ENCODE measurements at regions not wholly inside any gene's neighbourhood (a gene's known extent, or its start where the extent isn't known, plus 50 kb on each side); places are given as distances from the start of the nearest gene placed in this dataset.

- no peak for DNase-seq
Measured at GRCh38 chr1:184919892-184920291, 54.4 kb downstream of the NIBAN1 start.

- DNase-seq, result no peak
Measured at GRCh38 chr1:184915463-184916090, 58.7 kb downstream of the NIBAN1 start.

GRCh38 chr1:184914149-184914548 lies 60.2 kb downstream of the NIBAN1 start:
- DNase-seq, result no peak

GRCh38 chr1:184912392-184912791 lies 61.9 kb downstream of the NIBAN1 start:
- no peak for DNase-seq

- DNase-seq, result no peak
Measured at GRCh38 chr1:184911830-184912229, 62.5 kb downstream of the NIBAN1 start.

- DNase-seq, result no peak
Measured at GRCh38 chr1:184911103-184911745, 63.1 kb downstream of the NIBAN1 start.

- no peak for DNase-seq
Measured at GRCh38 chr1:184910691-184911091, 63.6 kb downstream of the NIBAN1 start.

- no peak for DNase-seq
Measured at GRCh38 chr1:184910005-184910404, 64.3 kb downstream of the NIBAN1 start.

GRCh38 chr1:184909019-184909418 lies 65.3 kb downstream of the NIBAN1 start:
- no peak for DNase-seq

GRCh38 chr1:184908506-184908905 lies 65.8 kb downstream of the NIBAN1 start:
- no peak for DNase-seq

GRCh38 chr1:184907500-184907899 lies 66.8 kb downstream of the NIBAN1 start:
- DNase-seq, result no peak

GRCh38 chr1:184906761-184907160 lies 67.5 kb downstream of the NIBAN1 start:
- DNase-seq, result no peak

GRCh38 chr1:184905601-184906322 lies 68.5 kb downstream of the NIBAN1 start:
- no peak for DNase-seq

- no peak for DNase-seq
Measured at GRCh38 chr1:184903111-184903692, 71.1 kb downstream of the NIBAN1 start.

GRCh38 chr1:184900507-184900906 lies 73.8 kb downstream of the NIBAN1 start:
- no peak for DNase-seq

GRCh38 chr1:184896000-184896399 lies 78.3 kb downstream of the NIBAN1 start:
- no peak for DNase-seq

- no peak for DNase-seq
Measured at GRCh38 chr1:184895086-184895485, 79.2 kb downstream of the NIBAN1 start.

- DNase-seq, result no peak
Measured at GRCh38 chr1:184893695-184894094, 80.6 kb downstream of the NIBAN1 start.

- DNase-seq, result peak; percentile 12
Measured at GRCh38 chr1:184892116-184892515, 82.2 kb downstream of the NIBAN1 start.

GRCh38 chr1:184891440-184891839 lies 82.9 kb downstream of the NIBAN1 start:
- DNase-seq, result no peak

- peak; percentile 82 for DNase-seq
Measured at GRCh38 chr1:184890539-184890973, 83.8 kb downstream of the NIBAN1 start.

GRCh38 chr1:184889902-184890301 lies 84.4 kb downstream of the NIBAN1 start:
- DNase-seq, result peak; percentile 10

GRCh38 chr1:184889166-184889565 lies 85.1 kb downstream of the NIBAN1 start:
- DNase-seq, result no peak

GRCh38 chr1:184888505-184888904 lies 85.8 kb downstream of the NIBAN1 start:
- no peak for DNase-seq
